Mesothelial cell of epicardium (in vitro differentiated cells): ENCODE measurements at regions not wholly inside any gene's neighbourhood (a gene's known extent, or its start where the extent isn't known, plus 50 kb on each side); places are given as distances from the start of the nearest gene placed in this dataset.

ENCODE experiments used
- DNase-seq, 2 experiments: peaks; one replicate each; pipeline ENCODE4 v3.0.0; 2021; ENCODE audit warnings: low spot score in 2 of 2; ENCODE audit not compliant: unreplicated experiment in 2 of 2
- H3K27ac Mint-ChIP-seq: 2 replicates; pipeline ENCODE4 v1.8.0; 2021; ENCODE audit warnings: mixed read lengths
- H3K27me3 Mint-ChIP-seq: 2 replicates; pipeline ENCODE4 v1.8.0; 2021; ENCODE audit warnings: low read depth, mixed read lengths
- H3K36me3 Mint-ChIP-seq: 2 replicates; pipeline ENCODE4 v1.8.0; 2021; ENCODE audit warnings: mixed read lengths
- H3K4me1 Mint-ChIP-seq: 2 replicates; pipeline ENCODE4 v1.8.0; 2021; ENCODE audit warnings: mixed read lengths
- H3K4me3 Mint-ChIP-seq: 2 replicates; pipeline ENCODE4 v1.8.0; 2021; ENCODE audit warnings: mild to moderate bottlenecking, moderate library complexity, mixed read lengths
- H3K9me3 Mint-ChIP-seq: 2 replicates; pipeline ENCODE4 v1.8.0; 2021; ENCODE audit warnings: mixed read lengths
- CTCF ChIP-seq: fragments of 200-600 bp; sonication (generic); IDR thresholded peaks from one replicate; pipeline ENCODE4 v1.5.0; 2021; ENCODE audit warnings: antibody characterized with exemption; ENCODE audit not compliant: unreplicated experiment

GRCh38 chr7:131909151-131909768 lies 352.8 kb upstream of the PODXL start:
- no peak for TF ChIP-seq CTCF

GRCh38 chr7:131908714-131909113 lies 352.3 kb upstream of the PODXL start:
- Mint-ChIP-seq H3K27me3 (peaks cover 64% of the 10 kb centered on the region), H3K9me3 (no peaks in the 10 kb centered on the region), H3K36me3 (no peaks in the 10 kb centered on the region), H3K4me3 (no peak overlapping the region), H3K4me1 (no peaks in the 10 kb centered on the region), H3K27ac (no peak overlapping the region)
- no peak for DNase-seq
- no peak for TF ChIP-seq CTCF

More at GRCh38 chr7:131909151-131909768, 352.8 kb upstream of the PODXL start:
- Mint-ChIP-seq H3K36me3 (no peaks in the 10 kb centered on the region), H3K4me1 (no peaks in the 10 kb centered on the region), H3K27me3 (peaks cover 64% of the 10 kb centered on the region), H3K27ac (no peak overlapping the region), H3K9me3 (no peaks in the 10 kb centered on the region), H3K4me3 (no peak overlapping the region)
- no peak for DNase-seq

GRCh38 chr7:131905471-131905973 lies 349.1 kb upstream of the PODXL start:
- TF ChIP-seq CTCF = no peak
- no peaks in the 10 kb centered on the region for H3K4me1 Mint-ChIP-seq
- peaks cover 10% of the 10 kb centered on the region for H3K9me3 Mint-ChIP-seq
- H3K36me3 Mint-ChIP-seq = no peaks in the 10 kb centered on the region
- H3K4me3 Mint-ChIP-seq = no peak overlapping the region
- no peak for DNase-seq
- H3K27ac Mint-ChIP-seq = no peak overlapping the region
- peaks cover 42% of the 10 kb centered on the region for H3K27me3 Mint-ChIP-seq

- Mint-ChIP-seq H3K27me3 (peaks cover 38% of the 10 kb centered on the region), H3K4me1 (no peaks in the 10 kb centered on the region), H3K27ac (no peak overlapping the region), H3K9me3 (peaks cover 10% of the 10 kb centered on the region), H3K4me3 (no peak overlapping the region), H3K36me3 (no peaks in the 10 kb centered on the region)
- DNase-seq = no peak
- TF ChIP-seq CTCF = no peak
Observed at GRCh38 chr7:131904760-131905327, 348.4 kb upstream of the PODXL start.

- H3K27me3 Mint-ChIP-seq = peaks cover 46% of the 10 kb centered on the region
- TF ChIP-seq CTCF = no peak
- H3K4me3 Mint-ChIP-seq = no peak overlapping the region
- no peaks in the 10 kb centered on the region for H3K36me3 Mint-ChIP-seq
- no peaks in the 10 kb centered on the region for H3K4me1 Mint-ChIP-seq
- H3K27ac Mint-ChIP-seq = no peak overlapping the region
- no peak for DNase-seq
- peaks cover 10% of the 10 kb centered on the region for H3K9me3 Mint-ChIP-seq
Observed at GRCh38 chr7:131903315-131903714, 346.9 kb upstream of the PODXL start.
